GM23338 (cell line): ENCODE measurements at regions not wholly inside any gene's neighbourhood (a gene's known extent, or its start where the extent isn't known, plus 50 kb on each side); places are given as distances from the start of the nearest gene placed in this dataset.
"Not testable (repeated sequence)": the region's sequence is repeated elsewhere in the genome, so short reads cannot be mapped to it uniquely, and the experiment has no call there.

Experiments used
- ATAC-seq: fragments of 200-7000 bp; cut with Tn5 transposase; 3 replicates; pipeline ENCODE4 v1.9.1; 2020
- DNase-seq: peaks from one replicate; pipeline ENCODE4 v3.0.0-alpha.2; 2015; ENCODE audit warnings: low spot score
- H2AFZ ChIP-seq: fragments of 200-600 bp; sonication (generic); 2 replicates; pipeline ENCODE4 v1.8.0; 2016; ENCODE audit warnings: antibody characterized with exemption, mild to moderate bottlenecking, moderate library complexity
- H3F3A ChIP-seq: fragments of 200-600 bp; sonication (generic); replicated peaks from 2 replicates; pipeline ENCODE4 v1.8.0; 2017; ENCODE audit warnings: antibody characterized with exemption, mixed run types, low read depth
- H3K27ac ChIP-seq: fragments of 200-600 bp; sonication (generic); 2 replicates; pipeline ENCODE4 v1.6.1; 2016; ENCODE audit warnings: low read depth
- H3K27me3 ChIP-seq: fragments of 200-600 bp; sonication (generic); 2 replicates; pipeline ENCODE4 v1.8.0; 2016; ENCODE audit warnings: mild to moderate bottlenecking, mixed run types, moderate library complexity; ENCODE audit not compliant: insufficient read depth
- H3K36me3 ChIP-seq: fragments of 200-600 bp; sonication (generic); 2 replicates; pipeline ENCODE4 v1.8.0; 2016; ENCODE audit warnings: mild to moderate bottlenecking; ENCODE audit not compliant: insufficient read depth
- H3K4me1 ChIP-seq: fragments of 200-600 bp; sonication (generic); 2 replicates; pipeline ENCODE4 v1.8.0; 2016; ENCODE audit warnings: mild to moderate bottlenecking, moderate library complexity; ENCODE audit not compliant: insufficient read depth
- H3K4me2 ChIP-seq: fragments of 200-600 bp; sonication (generic); 2 replicates; pipeline ENCODE4 v1.7.1; 2017; ENCODE audit warnings: mixed run types
- H3K4me3 ChIP-seq: fragments of 200-600 bp; sonication (generic); 2 replicates; pipeline ENCODE4 v1.6.1; 2016; ENCODE audit warnings: mixed run types
- H3K79me2 ChIP-seq: fragments of 200-600 bp; sonication (generic); replicated peaks from 2 replicates; pipeline ENCODE4 v1.8.0; 2017; ENCODE audit warnings: mild to moderate bottlenecking; ENCODE audit not compliant: insufficient read depth
- H3K9me2 ChIP-seq: fragments of 200-600 bp; sonication (generic); 2 replicates; pipeline ENCODE4 v1.8.0; 2017; ENCODE audit not compliant: insufficient read depth
- H4K20me1 ChIP-seq: fragments of 200-600 bp; sonication (generic); replicated peaks from 2 replicates; pipeline ENCODE4 v1.8.0; 2017; ENCODE audit warnings: mild to moderate bottlenecking; ENCODE audit not compliant: insufficient read depth
- H3K27ac Mint-ChIP-seq: 2 replicates; pipeline ENCODE4 v1.8.0; 2020; ENCODE audit warnings: inconsistent platforms, mild to moderate bottlenecking, moderate library complexity, mixed read lengths
- H3K27me3 Mint-ChIP-seq: 3 replicates; pipeline ENCODE4 v1.8.0; 2022; ENCODE audit warnings: low read depth, mild to moderate bottlenecking, moderate library complexity, mixed read lengths, inconsistent platforms; ENCODE audit not compliant: insufficient read depth, poor library complexity
- H3K36me3 Mint-ChIP-seq: 3 replicates; pipeline ENCODE4 v1.8.0; 2021; ENCODE audit warnings: low read depth, mild to moderate bottlenecking, inconsistent platforms, moderate library complexity, mixed read lengths
- H3K4me1 Mint-ChIP-seq: 3 replicates; pipeline ENCODE4 v1.8.0; 2020; ENCODE audit warnings: mild to moderate bottlenecking, inconsistent platforms, mixed read lengths
- H3K4me3 Mint-ChIP-seq: 3 replicates; pipeline ENCODE4 v1.8.0; 2021; ENCODE audit warnings: moderate library complexity, mild to moderate bottlenecking, inconsistent platforms, mixed read lengths
- H3K9me3 Mint-ChIP-seq: 3 replicates; pipeline ENCODE4 v1.8.0; 2020; ENCODE audit warnings: moderate library complexity, mild to moderate bottlenecking, inconsistent platforms, mixed read lengths
- CREB1 ChIP-seq: fragments of 250-450 bp; sonication (Bioruptor Pico); IDR thresholded peaks from 2 replicates; pipeline ENCODE4 v1.5.0; 2020; ENCODE audit warnings: low read depth, mild to moderate bottlenecking, moderate library complexity
- STAT1 ChIP-seq: IDR thresholded peaks from one replicate; pipeline ENCODE4 v1.6.1; 2016; ENCODE audit warnings: antibody characterized with exemption; ENCODE audit not compliant: unreplicated experiment

DNA sequence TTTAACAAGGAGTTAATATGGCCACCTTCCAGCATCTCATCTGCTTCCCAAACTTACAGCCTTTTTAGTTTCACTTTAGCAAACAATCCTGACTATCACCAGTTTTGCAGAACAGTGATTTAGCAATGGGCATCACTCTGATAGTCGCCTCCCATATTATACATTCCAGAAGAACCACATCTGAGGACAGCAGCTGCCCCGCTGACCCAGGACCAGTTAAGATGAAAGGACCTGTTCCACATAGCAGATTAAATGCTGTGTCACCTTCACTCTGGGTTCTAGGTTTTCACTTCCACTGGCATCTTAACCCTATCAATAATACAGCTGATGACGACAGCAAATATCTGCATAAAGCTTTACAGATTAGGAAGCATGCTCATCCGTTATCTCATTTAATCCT lies 99.8 kb downstream of the TRIM69 start (continued):
- no peak for TF ChIP-seq CREB1
- TF ChIP-seq STAT1 = no peak

DNA sequence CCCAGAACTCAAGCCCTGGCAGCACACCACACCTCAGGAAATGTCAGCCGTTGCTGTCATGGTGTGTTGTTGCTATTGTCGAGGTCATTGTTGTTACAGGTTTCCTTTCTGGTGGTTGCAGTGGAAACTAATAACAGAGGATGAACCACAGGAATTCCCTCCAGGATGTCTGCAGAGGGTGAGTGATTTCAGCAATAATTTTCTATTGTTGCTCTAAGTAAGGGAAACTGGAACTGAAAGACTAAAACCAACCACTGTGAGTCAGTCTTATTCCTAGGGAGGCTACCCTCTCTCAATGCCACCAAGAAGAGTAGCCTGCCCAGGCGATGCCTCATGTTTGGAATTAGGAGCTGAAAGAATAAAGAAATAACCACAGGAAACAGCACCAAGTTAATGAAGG lies 102.6 kb downstream of the TRIM69 start:
- not testable (repeated sequence) for H3K4me1 Mint-ChIP-seq, H3F3A ChIP-seq, H3K27me3 Mint-ChIP-seq, H3K79me2 ChIP-seq, H3K36me3 ChIP-seq, H3K36me3 Mint-ChIP-seq, DNase-seq, H2AFZ ChIP-seq, H3K9me2 ChIP-seq, H3K4me2 ChIP-seq, H3K27ac ChIP-seq, H3K27me3 ChIP-seq, H4K20me1 ChIP-seq, H3K4me3 Mint-ChIP-seq, ATAC-seq, H3K4me1 ChIP-seq, H3K4me3 ChIP-seq, H3K27ac Mint-ChIP-seq
- peaks cover 15% of the 10 kb centered on the region for H3K9me3 Mint-ChIP-seq

DNA sequence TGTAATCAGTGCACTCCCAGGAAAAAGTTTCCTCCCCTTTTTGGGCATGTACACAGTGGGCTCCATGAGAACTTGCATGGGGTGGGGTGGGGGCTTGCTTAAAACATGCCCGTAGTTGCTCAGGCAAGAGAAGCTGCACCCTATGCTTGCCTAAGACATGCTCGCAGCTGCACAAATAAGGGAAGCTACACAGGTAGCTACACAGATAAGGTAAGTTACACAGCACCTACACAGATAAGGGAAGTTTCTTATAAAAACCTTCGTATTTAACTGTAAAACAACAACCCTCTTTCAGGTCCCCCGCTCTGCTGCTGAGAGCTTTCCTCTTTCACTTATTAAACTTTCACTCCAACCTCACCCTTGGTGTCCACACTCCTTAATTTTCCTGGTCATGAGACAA lies 105.4 kb downstream of the TRIM69 start:
- H3K36me3 Mint-ChIP-seq, H3K4me2 ChIP-seq, H3K27ac Mint-ChIP-seq, H4K20me1 ChIP-seq, H3K27me3 Mint-ChIP-seq, H3K4me3 ChIP-seq, H3K36me3 ChIP-seq, H2AFZ ChIP-seq, H3K4me1 Mint-ChIP-seq, H3K4me3 Mint-ChIP-seq, DNase-seq, H3F3A ChIP-seq, H3K27ac ChIP-seq, H3K27me3 ChIP-seq, ATAC-seq, H3K9me2 ChIP-seq, H3K79me2 ChIP-seq, H3K4me1 ChIP-seq: not testable (repeated sequence)
- peaks cover 15% of the 10 kb centered on the region for H3K9me3 Mint-ChIP-seq

DNA sequence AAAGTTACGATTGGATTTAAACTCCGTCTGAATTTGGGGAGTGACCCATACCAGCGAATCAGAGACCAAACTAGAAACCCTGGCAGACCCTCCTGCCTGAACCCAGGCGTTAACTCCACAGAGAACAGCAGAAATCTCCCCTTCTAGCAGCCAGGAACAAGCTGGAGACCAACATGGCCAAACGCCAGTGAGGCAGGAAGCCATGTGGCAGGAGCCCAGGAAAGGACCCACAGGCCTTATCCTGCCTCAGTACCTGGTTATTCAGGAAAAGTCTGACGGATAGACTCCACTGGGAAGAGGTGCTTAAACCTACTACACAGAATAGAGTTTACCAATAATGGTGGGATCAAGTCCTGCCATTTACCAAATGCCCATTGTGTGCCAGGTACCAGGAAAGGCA lies 106.6 kb downstream of the TRIM69 start:
- H3K27ac Mint-ChIP-seq, H3F3A ChIP-seq, H3K36me3 ChIP-seq, H3K9me2 ChIP-seq, H3K27me3 Mint-ChIP-seq, H3K27me3 ChIP-seq, H3K4me3 ChIP-seq, H3K4me1 ChIP-seq, H2AFZ ChIP-seq, ATAC-seq, H3K27ac ChIP-seq, H3K4me2 ChIP-seq, H3K36me3 Mint-ChIP-seq, H3K4me1 Mint-ChIP-seq, H3K4me3 Mint-ChIP-seq, DNase-seq, H3K79me2 ChIP-seq, H4K20me1 ChIP-seq: not testable (repeated sequence)
- peaks cover 15% of the 10 kb centered on the region for H3K9me3 Mint-ChIP-seq

DNA sequence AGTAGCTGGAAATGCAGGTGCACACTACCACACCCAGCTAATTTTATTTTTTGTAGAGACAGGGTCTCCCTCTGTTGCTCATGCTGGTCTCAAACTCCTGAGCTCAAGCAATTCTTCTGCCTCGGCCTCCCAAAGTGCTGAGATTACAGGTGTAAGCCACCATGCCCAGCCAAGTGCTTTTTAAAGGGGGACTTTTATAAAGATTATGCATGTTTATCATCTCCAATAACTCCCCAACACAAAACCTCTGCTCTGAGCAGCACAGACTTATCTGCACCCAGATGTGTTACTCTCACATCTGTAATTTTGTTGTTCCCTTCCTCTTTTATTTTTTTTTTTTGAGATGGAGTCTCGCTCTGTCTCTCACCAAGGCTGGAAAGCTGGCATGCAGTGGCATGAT lies 108.6 kb downstream of the TRIM69 start:
- peaks cover 15% of the 10 kb centered on the region for H3K9me3 Mint-ChIP-seq
- not testable (repeated sequence) for H3F3A ChIP-seq, H3K4me2 ChIP-seq, H4K20me1 ChIP-seq, H3K4me1 ChIP-seq, H3K27ac Mint-ChIP-seq, H3K36me3 ChIP-seq, H3K4me3 ChIP-seq, DNase-seq, H3K9me2 ChIP-seq, H3K27me3 ChIP-seq, H3K4me3 Mint-ChIP-seq, H3K27ac ChIP-seq, H2AFZ ChIP-seq, H3K4me1 Mint-ChIP-seq, H3K79me2 ChIP-seq, ATAC-seq, H3K36me3 Mint-ChIP-seq, H3K27me3 Mint-ChIP-seq

DNA sequence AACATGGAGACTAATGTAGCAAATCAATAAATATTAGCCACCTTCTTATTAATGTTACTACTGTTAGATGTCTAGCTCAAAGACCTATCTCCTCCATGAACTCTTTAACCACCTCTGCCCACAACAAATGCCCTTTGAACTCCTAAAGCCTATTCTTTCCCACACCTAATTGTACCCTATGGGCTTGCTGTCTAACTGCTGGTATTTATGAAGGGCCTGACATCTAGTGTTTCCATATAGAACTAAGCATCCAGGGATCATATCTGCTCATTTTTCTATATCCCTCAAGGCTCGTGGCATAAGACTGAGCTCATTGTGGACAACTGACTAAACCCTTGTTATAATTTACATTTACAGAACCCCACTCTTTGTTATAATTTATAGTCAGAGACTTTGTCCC lies 109.8 kb downstream of the TRIM69 start:
- H3K4me1 Mint-ChIP-seq, H3K27me3 Mint-ChIP-seq, DNase-seq, H3K36me3 ChIP-seq, H3F3A ChIP-seq, H3K4me3 ChIP-seq, ATAC-seq, H3K4me3 Mint-ChIP-seq, H4K20me1 ChIP-seq, H3K4me1 ChIP-seq, H3K27ac ChIP-seq, H3K9me2 ChIP-seq, H3K79me2 ChIP-seq, H3K36me3 Mint-ChIP-seq, H2AFZ ChIP-seq, H3K27me3 ChIP-seq, H3K4me2 ChIP-seq, H3K27ac Mint-ChIP-seq: not testable (repeated sequence)
- peaks cover 15% of the 10 kb centered on the region for H3K9me3 Mint-ChIP-seq

DNA sequence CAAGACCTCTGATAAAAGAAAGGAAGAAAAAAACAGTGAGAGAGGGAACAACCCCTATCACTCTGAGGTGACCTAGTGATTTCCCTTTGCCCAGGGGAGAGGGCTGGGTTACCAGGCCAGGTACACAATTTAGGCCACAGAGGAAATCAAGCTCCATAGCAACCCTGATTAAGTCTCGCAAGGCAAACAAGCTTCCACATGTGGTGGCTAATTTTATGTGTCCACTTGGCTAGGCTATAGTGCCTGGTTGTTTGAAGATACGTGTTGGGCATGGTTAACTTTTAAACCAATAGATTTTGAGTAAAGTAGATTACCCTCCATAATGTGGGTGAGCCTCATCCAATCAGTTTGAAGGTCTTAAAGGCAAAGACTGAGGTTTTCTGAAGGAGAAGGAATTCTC lies 108.9 kb upstream of the TERB2 start:
- not testable (repeated sequence) for H3K9me3 Mint-ChIP-seq, H2AFZ ChIP-seq, DNase-seq, H3K4me3 Mint-ChIP-seq, H3K4me3 ChIP-seq, H3K9me2 ChIP-seq, H3K27ac ChIP-seq, H3K27me3 ChIP-seq, H3K27me3 Mint-ChIP-seq, H4K20me1 ChIP-seq, H3K4me2 ChIP-seq, H3K27ac Mint-ChIP-seq, H3F3A ChIP-seq, H3K36me3 Mint-ChIP-seq, H3K36me3 ChIP-seq, H3K79me2 ChIP-seq, ATAC-seq, H3K4me1 ChIP-seq, H3K4me1 Mint-ChIP-seq
